GM12892 (cell line): ENCODE measurements at regions not wholly inside any gene's neighbourhood (a gene's known extent, or its start where the extent isn't known, plus 50 kb on each side); places are given as distances from the start of the nearest gene placed in this dataset.

Experiments used
- POLR2A ChIP-seq: IDR thresholded peaks from 2 replicates; pipeline ENCODE4 v1.6.1; 2011; ENCODE audit warnings: low read depth, low read length, control low read depth
- POLR2AphosphoS5 ChIP-seq: IDR thresholded peaks from 2 replicates; pipeline ENCODE4 v1.6.1; 2011; ENCODE audit warnings: low read depth, low read length, control low read depth

GRCh38 chr2:107688135-107688534, 138.6 kb upstream of the RGPD4 start:
- no peak for TF ChIP-seq POLR2A
- TF ChIP-seq POLR2AphosphoS5 = no peak
